PC-3 (cell line): ENCODE measurements at regions not wholly inside any gene's neighbourhood (a gene's known extent, or its start where the extent isn't known, plus 50 kb on each side); places are given as distances from the start of the nearest gene placed in this dataset.
A peak's percentile ranks its signal among the peaks of the same experiment; 100 is the strongest.

Experiments
- ATAC-seq: fragments of 200-7000 bp; cut with Tn5 transposase; 2 replicates; pipeline ENCODE4 v1.9.1; 2020; ENCODE audit warnings: mild to moderate bottlenecking, moderate library complexity
- BruUV-seq: library from RNA; stranded (reverse); fragments of 400-500 nt; replicated peaks from 2 replicates; lab custom pipeline; 2021; lab: Mats Ljungman, UMichigan
- CTCF ChIA-PET: fragments of 300-600 bp; sonication (Branson Sonifier 250); formaldehyde crosslinking; loops from one replicate; lab custom pipeline; 2022; ENCODE audit warnings: antibody characterized with exemption; lab: Charles Lee
- POLR2A ChIA-PET: fragments of 300-600 bp; sonication (Branson Sonifier 250); formaldehyde crosslinking; loops from one replicate; lab custom pipeline; 2022; ENCODE audit warnings: antibody characterized with exemption; ENCODE audit not compliant: unreplicated experiment; lab: Charles Lee
- DNase-seq: peaks from one replicate; pipeline ENCODE4 v3.0.0-alpha.2; 2015
- H2AFZ ChIP-seq: fragments of 300-600 bp; sonication (generic); 2 replicates; pipeline ENCODE4 v1.6.0; 2016; ENCODE audit warnings: antibody characterized with exemption, low read length
- H3F3A ChIP-seq: fragments of 300-600 bp; sonication (generic); one replicate; pipeline ENCODE4 v1.6.0; 2017; ENCODE audit warnings: antibody characterized with exemption, low read length, control low read depth, mild to moderate bottlenecking; ENCODE audit not compliant: unreplicated experiment
- H3K27ac ChIP-seq: fragments of 300-600 bp; sonication (generic); 2 replicates; pipeline ENCODE4 v1.5.1; 2016; ENCODE audit warnings: mild to moderate bottlenecking, low read length
- H3K27me3 ChIP-seq: fragments of 300-600 bp; sonication (generic); 2 replicates; pipeline ENCODE4 v1.6.1; 2016; ENCODE audit warnings: low read length, mixed read lengths
- H3K36me3 ChIP-seq: fragments of 300-600 bp; sonication (generic); 2 replicates; pipeline ENCODE4 v1.6.1; 2016; ENCODE audit warnings: low read depth, mixed run types, low read length, mixed read lengths
- H3K4me1 ChIP-seq: fragments of 300-600 bp; sonication (generic); 2 replicates; pipeline ENCODE4 v1.5.1; 2016; ENCODE audit warnings: low read length; ENCODE audit not compliant: insufficient read depth
- H3K4me2 ChIP-seq: fragments of 300-600 bp; sonication (generic); 2 replicates; pipeline ENCODE4 v1.6.0; 2016; ENCODE audit warnings: low read length
- H3K4me3 ChIP-seq: fragments of 300-600 bp; sonication (generic); 2 replicates; pipeline ENCODE4 v1.5.1; 2016; ENCODE audit warnings: mild to moderate bottlenecking, low read length, mixed read lengths
- H3K79me2 ChIP-seq: fragments of 300-600 bp; sonication (generic); 2 replicates; pipeline ENCODE4 v1.6.1; 2017; ENCODE audit warnings: low read length, mixed read lengths
- H3K9ac ChIP-seq: fragments of 300-600 bp; sonication (generic); 2 replicates; pipeline ENCODE4 v1.6.0; 2016; ENCODE audit warnings: mild to moderate bottlenecking, low read length
- H3K9me2 ChIP-seq: fragments of 300-600 bp; sonication (generic); replicated peaks from 2 replicates; pipeline ENCODE4 v1.6.1; 2016; ENCODE audit warnings: mixed run types, low read length, mixed read lengths
- H3K9me3 ChIP-seq: fragments of 300-600 bp; sonication (generic); 2 replicates; pipeline ENCODE4 v1.6.1; 2016; ENCODE audit warnings: low read length, mixed read lengths
- H4K20me1 ChIP-seq: fragments of 300-600 bp; sonication (generic); 2 replicates; pipeline ENCODE4 v1.6.1; 2016; ENCODE audit warnings: low read length, mixed read lengths
- CTCF ChIP-seq: fragments of 300-600 bp; sonication (generic); conservative IDR thresholded peaks from 2 replicates; pipeline ENCODE4 v1.5.1; 2017; ENCODE audit warnings: antibody characterized with exemption, low read depth, mild to moderate bottlenecking, low read length
- EZH2 ChIP-seq: fragments of 300-600 bp; sonication (generic); IDR thresholded peaks from one replicate; pipeline ENCODE4 v1.6.1; 2017; ENCODE audit warnings: antibody characterized with exemption, mild to moderate bottlenecking, low read length; ENCODE audit not compliant: unreplicated experiment
- EZH2phosphoT487 ChIP-seq: fragments of 300-600 bp; sonication (generic); IDR thresholded peaks from 2 replicates; pipeline ENCODE4 v1.6.1; 2018; ENCODE audit warnings: mild to moderate bottlenecking, antibody characterized with exemption, low read length, borderline replicate concordance
- intact Hi-C: fragments of 100-400 bp; cut with micrococcal nuclease; formaldehyde crosslinking; loops from 2 replicates; pipeline ENCODE4 v1.9.0; 2023

- ATAC-seq (peak; percentile 72), DNase-seq (peak; percentile 18)
- Histone ChIP-seq H3K4me1 (peaks cover 27% of the 10 kb centered on the region), H2AFZ (no peak overlapping the region), H3K4me2 (no peak overlapping the region), H3K9ac (no peak overlapping the region), H3K9me3 (no peaks in the 10 kb centered on the region), H3K27ac (peak overlapping the region; percentile 33; the same call in 1 of the 2 replicates), H3K79me2 (no peaks in the 10 kb centered on the region), H3F3A (no peaks in the 10 kb centered on the region), H4K20me1 (no peaks in the 10 kb centered on the region), H3K4me3 (no peak overlapping the region), H3K27me3 (no peaks in the 10 kb centered on the region), H3K9me2 (no peaks in the 10 kb centered on the region), H3K36me3 (no peaks in the 10 kb centered on the region)
- BruUV-seq: no TSS peak
- no peak for TF ChIP-seq EZH2phosphoT487
- no peak for TF ChIP-seq EZH2
- TF ChIP-seq CTCF: no peak
- intact Hi-C loops: no loop called here
- POLR2A ChIA-PET: no interaction called here
- CTCF ChIA-PET: no interaction called here
These were observed 239.4 kb upstream of the CTSO start for GRCh38 chr4:156193106-156193505.

- H3K9me3 ChIP-seq: no peaks in the 10 kb centered on the region
- BruUV-seq: no TSS peak
- no peaks in the 10 kb centered on the region for H3K79me2 ChIP-seq
- intact Hi-C loops: no loop called here
- no peaks in the 10 kb centered on the region for H4K20me1 ChIP-seq
- no peak overlapping the region for H3K4me3 ChIP-seq
- TF ChIP-seq CTCF: no peak
- no peak for TF ChIP-seq EZH2
- no peak for TF ChIP-seq EZH2phosphoT487
- H3K9me2 ChIP-seq: no peaks in the 10 kb centered on the region
- no peak overlapping the region for H3K27ac ChIP-seq
- ATAC-seq (no peak), DNase-seq (no peak)
- H2AFZ ChIP-seq: no peak overlapping the region
- H3K4me1 ChIP-seq: peaks cover 27% of the 10 kb centered on the region
- no peaks in the 10 kb centered on the region for H3K27me3 ChIP-seq
- no peaks in the 10 kb centered on the region for H3K36me3 ChIP-seq
- H3F3A ChIP-seq: no peaks in the 10 kb centered on the region
- POLR2A ChIA-PET: no interaction called here
- no peak overlapping the region for H3K4me2 ChIP-seq
- CTCF ChIA-PET: no interaction called here
- no peak overlapping the region for H3K9ac ChIP-seq
These were observed 238.4 kb upstream of the CTSO start for GRCh38 chr4:156192033-156192432.

GRCh38 chr4:156191044-156191781 lies 237.5 kb upstream of the CTSO start:
- intact Hi-C loops: no loop called here
- no peaks in the 10 kb centered on the region for H3K9me3 ChIP-seq
- POLR2A ChIA-PET: no interaction called here
- no peak for ATAC-seq
- H3K4me3 ChIP-seq: no peak overlapping the region
- no peak overlapping the region for H3K9ac ChIP-seq
- CTCF ChIA-PET: no interaction called here
- no peak overlapping the region for H3K27ac ChIP-seq
- no peaks in the 10 kb centered on the region for H3F3A ChIP-seq
- H3K4me2 ChIP-seq: no peak overlapping the region
- peaks cover 27% of the 10 kb centered on the region for H3K4me1 ChIP-seq
- H4K20me1 ChIP-seq: no peaks in the 10 kb centered on the region
- TF ChIP-seq EZH2phosphoT487: no peak
- TF ChIP-seq EZH2: no peak
- TF ChIP-seq CTCF: no peak
- no peaks in the 10 kb centered on the region for H3K36me3 ChIP-seq
- H3K27me3 ChIP-seq: no peaks in the 10 kb centered on the region
- H3K9me2 ChIP-seq: no peaks in the 10 kb centered on the region
- no TSS peak for BruUV-seq
- H3K79me2 ChIP-seq: no peaks in the 10 kb centered on the region
- no peak overlapping the region for H2AFZ ChIP-seq
- DNase-seq: no peak
